ENCODE measurements at regions not wholly inside any gene's neighbourhood (a gene's known extent, or its start where the extent isn't known, plus 50 kb on each side); places are given as distances from the start of the nearest gene placed in this dataset.

- no peak for DNase-seq
Observed at GRCh38 chrX:76228499-76228898, 55.6 kb downstream of the PBDC1 start.

- no peak for DNase-seq
Observed at GRCh38 chrX:76248901-76249300, 76.0 kb downstream of the PBDC1 start.

GRCh38 chrX:76253432-76253831, 80.6 kb downstream of the PBDC1 start:
- peak; percentile 47 for DNase-seq

- DNase-seq = peak; percentile 64
Observed at GRCh38 chrX:76279007-76279406, 106.1 kb downstream of the PBDC1 start.

Measured in femur (tissue), 1 donor.